Right lobe of liver (tissue), 6 donors: ENCODE measurements at regions not wholly inside any gene's neighbourhood (a gene's known extent, or its start where the extent isn't known, plus 50 kb on each side); places are given as distances from the start of the nearest gene placed in this dataset.

ENCODE experiments used
- ATAC-seq, 4 donors: fragments of 200-7000 bp; cut with Tn5 transposase; one replicate each; pipeline ENCODE4 v1.9.1; 2020; ENCODE audit warnings: mild to moderate bottlenecking in 4 of 4, moderate library complexity in 4 of 4
- DNase-seq, 3 donors: peaks; one replicate each; pipeline ENCODE4 v3.0.0-alpha.2; 2020
- H3K27ac ChIP-seq, 3 donors: fragments of 200-600 bp; one replicate each; pipeline ENCODE4 v1.8.0; 2022
- H3K27me3 ChIP-seq, 2 donors: fragments of 200-600 bp; one replicate each; pipeline ENCODE4 v1.8.0; 2022
- H3K36me3 ChIP-seq, 4 donors: fragments of 200-600 bp; sonication (generic) in 1 of 4; one replicate each; pipeline versions ENCODE4 v1.5.1 to v1.8.0; 2017 to 2022; ENCODE audit warnings: control low read depth in 1 of 4
- H3K4me1 ChIP-seq, 4 donors: fragments of 200-600 bp; sonication (generic) in 1 of 4; one replicate each; pipeline versions ENCODE4 v1.5.1 to v1.8.0; 2017 to 2022; ENCODE audit warnings: control low read depth in 1 of 4
- H3K4me3 ChIP-seq, 3 donors: fragments of 200-600 bp; one replicate each; pipeline ENCODE4 v1.8.0; 2022
- H3K9me3 ChIP-seq, 4 donors: fragments of 200-600 bp; sonication (generic) in 1 of 4; one replicate each; pipeline versions ENCODE4 v1.5.1 to v1.8.0; 2017 to 2022; ENCODE audit warnings: control low read depth in 1 of 4
- CTCF ChIP-seq, 4 donors: fragments of 200-600 bp in 3 of 4; fragments of 450-650 bp in 1 of 4; IDR thresholded peaks; one replicate each; pipeline versions ENCODE4 v1.5.1 to v1.8.0; 2016 to 2022; ENCODE audit warnings: antibody characterized with exemption in 4 of 4, mild to moderate bottlenecking in 2 of 4
- POLR2A ChIP-seq: fragments of 450-650 bp; IDR thresholded peaks from one replicate; pipeline ENCODE4 v1.6.1; 2017; ENCODE audit warnings: antibody characterized with exemption, mild to moderate bottlenecking
- WGBS: methylation state at CpG from one replicate; pipeline ENCODE4 v1.1.6; 2018; ENCODE audit warnings: low coverage, low lambda C conversion rate; ENCODE audit not compliant: insufficient coverage; ENCODE audit errors: missing lambda C conversion rate; 5-methylcytosine and 5-hydroxymethylcytosine counted together
- intact Hi-C, 2 donors: fragments of 100-400 bp; cut with DNase I; formaldehyde crosslinking; loops; one replicate each; pipeline versions ENCODE4 v1.11.2 to v1.14.1; 2022
- donor health status: DM: no; HTN: yes; CAD: no.
- donor health status: DM: no; HTN: no; CAD: no.
- donor health status: DM: no; HTN: no; CAD: no.
- donor health status: DM: no; HTN: yes; CAD: no.
- donor health status: DM: no; HTN: yes; CAD: no.

- TF ChIP-seq POLR2A (no peak), CTCF (IDR thresholded peaks at IDR 0.05) (no peak)
- intact Hi-C loops, result no loop called here
These were observed 316.3 kb upstream of the LRRTM4 start for GRCh38 chr2:77838441-77838840.

DNA sequence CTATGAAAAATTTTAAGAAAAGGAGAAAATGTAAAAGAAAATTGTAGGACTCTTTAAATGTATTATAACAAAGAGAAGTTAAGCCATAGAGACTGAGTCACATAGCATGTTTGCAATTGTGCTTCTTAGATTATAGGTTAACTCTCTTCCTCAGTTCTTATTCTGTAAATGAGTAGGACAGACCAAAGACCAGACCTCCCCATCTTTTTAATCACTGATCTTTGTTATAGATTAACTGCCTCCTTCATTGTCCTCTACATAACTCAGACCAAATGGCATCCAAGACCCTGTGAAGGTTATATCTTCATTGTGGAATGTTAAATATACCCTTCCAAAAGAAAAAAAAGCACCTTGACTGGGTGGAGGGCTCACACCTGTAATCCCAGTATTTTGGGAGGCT, 316.9 kb upstream of the LRRTM4 start:
- intact Hi-C loops, result no loop called here
- Histone ChIP-seq H3K27ac (no peak overlapping the region), H3K9me3 (no peaks in the 10 kb centered on the region), H3K36me3 (no peaks in the 10 kb centered on the region), H3K27me3 (no peaks in the 10 kb centered on the region), H3K4me3 (no peak overlapping the region), H3K4me1 (no peaks in the 10 kb centered on the region)
- ATAC-seq (no peak), DNase-seq (no peak)
- TF ChIP-seq CTCF (IDR thresholded peaks at IDR 0.05), result no peak
- TF ChIP-seq POLR2A, result no peak

More at GRCh38 chr2:77838441-77838840, 316.3 kb upstream of the LRRTM4 start:
- no peaks in the 10 kb centered on the region for H3K36me3 ChIP-seq
- no peaks in the 10 kb centered on the region for H3K27me3 ChIP-seq
- no peaks in the 10 kb centered on the region for H3K9me3 ChIP-seq
- no peak for DNase-seq
- ATAC-seq, result no peak
- no peak overlapping the region for H3K27ac ChIP-seq
- no peaks in the 10 kb centered on the region for H3K4me1 ChIP-seq
- no peak overlapping the region for H3K4me3 ChIP-seq

GRCh38 chr2:77862120-77862519, 339.9 kb upstream of the LRRTM4 start:
- DNase-seq (no peak), ATAC-seq (no peak)
- no peak overlapping the region for H3K4me3 ChIP-seq
- H3K4me1 ChIP-seq, result no peaks in the 10 kb centered on the region
- intact Hi-C loops, result no loop called here
- H3K36me3 ChIP-seq, result no peaks in the 10 kb centered on the region
- no peaks in the 10 kb centered on the region for H3K27me3 ChIP-seq
- H3K9me3 ChIP-seq, result no peaks in the 10 kb centered on the region
- TF ChIP-seq POLR2A (no peak), CTCF (IDR thresholded peaks at IDR 0.05) (no peak)
- H3K27ac ChIP-seq, result no peak overlapping the region

GRCh38 chr2:77864426-77864825, 342.2 kb upstream of the LRRTM4 start:
- no peak for ATAC-seq
- 90% methylated on average over 2 of the region's 4 CpGs for WGBS
- no peak overlapping the region for H3K4me3 ChIP-seq

More at GRCh38 chr2:77864426-77864825, 342.2 kb upstream of the LRRTM4 start:
- Histone ChIP-seq H3K36me3 (no peaks in the 10 kb centered on the region), H3K9me3 (no peaks in the 10 kb centered on the region), H3K27me3 (no peaks in the 10 kb centered on the region), H3K4me1 (no peaks in the 10 kb centered on the region), H3K27ac (no peak overlapping the region)
- intact Hi-C loops, result no loop called here
- TF ChIP-seq POLR2A, result no peak
- no peak for TF ChIP-seq CTCF (IDR thresholded peaks at IDR 0.05)
- DNase-seq, result no peak
